HL-60/S4 treated with phorbol 12-myristate 13-acetate at 8.2 ng/mL for 4 days and 3 days (cell line): ENCODE measurements at regions not wholly inside any gene's neighbourhood (a gene's known extent, or its start where the extent isn't known, plus 50 kb on each side); places are given as distances from the start of the nearest gene placed in this dataset.

Experiments
- in situ Hi-C: fragments of 300-500 bp; cut with MboI; formaldehyde crosslinking; loops from 2 replicates; pipeline ENCODE4 v1.15.0; 2022; ENCODE audit warnings: low sequenced_read_pairs

DNA sequence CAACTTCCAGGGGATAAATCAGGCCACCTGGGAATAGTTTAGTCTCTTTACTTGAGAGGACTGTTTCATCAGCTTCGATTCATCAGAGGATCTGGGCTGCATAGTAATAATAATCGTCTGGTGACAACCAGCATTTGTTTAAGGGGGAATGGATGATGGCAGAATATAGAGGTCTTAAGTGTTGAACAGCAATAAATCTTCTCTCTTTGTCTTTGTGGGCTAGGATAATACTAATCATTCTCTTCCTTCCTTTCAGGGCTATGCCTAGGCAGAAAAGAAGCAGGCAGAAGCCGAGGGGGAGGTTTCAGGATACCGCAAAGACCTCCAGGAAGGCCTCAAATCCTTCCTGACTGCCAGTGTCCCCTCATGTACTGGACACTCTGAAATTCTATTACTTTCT is 150.4 kb upstream of the GAREM1 start:
- in situ Hi-C loops, result no loop called here

DNA sequence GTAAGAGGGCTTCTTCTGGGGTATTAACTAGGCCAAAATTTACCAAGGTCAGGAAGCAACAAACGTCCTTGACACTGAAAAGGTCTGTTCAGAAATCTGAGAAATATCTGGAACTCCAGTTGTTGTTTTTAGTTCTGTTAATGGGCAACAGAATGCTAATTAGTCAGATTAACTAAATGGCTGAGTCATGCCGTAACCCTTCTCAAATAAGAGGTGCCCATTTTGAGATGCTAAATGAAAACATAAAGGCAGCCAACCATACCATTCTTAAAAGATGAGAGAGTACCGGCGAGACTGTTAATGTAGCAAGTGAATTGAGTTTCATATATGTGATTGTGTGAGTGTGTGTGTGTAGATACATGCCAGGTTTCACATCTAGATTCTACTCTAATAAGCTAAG is 147.9 kb upstream of the GAREM1 start:
- in situ Hi-C loops, result no loop called here

DNA sequence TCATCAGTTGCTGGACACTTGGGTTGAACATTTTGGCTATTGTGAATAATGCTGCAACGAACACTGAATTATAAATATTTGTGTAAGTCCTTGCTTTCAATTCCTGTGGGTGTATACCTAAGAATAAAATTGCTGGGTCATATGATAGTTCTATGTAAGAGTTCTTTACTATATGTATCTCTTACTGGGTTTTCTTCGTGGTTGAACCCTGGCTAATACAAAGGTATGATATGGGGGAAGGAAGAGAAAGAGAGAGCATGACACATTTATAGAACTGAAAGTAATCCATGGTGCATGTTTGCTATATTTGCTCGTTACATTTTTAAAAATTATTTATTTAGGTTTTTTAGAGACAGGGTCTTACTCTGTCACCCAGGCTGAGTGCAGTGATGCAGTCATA is 143.1 kb upstream of the GAREM1 start:
- in situ Hi-C loops, result no loop called here

DNA sequence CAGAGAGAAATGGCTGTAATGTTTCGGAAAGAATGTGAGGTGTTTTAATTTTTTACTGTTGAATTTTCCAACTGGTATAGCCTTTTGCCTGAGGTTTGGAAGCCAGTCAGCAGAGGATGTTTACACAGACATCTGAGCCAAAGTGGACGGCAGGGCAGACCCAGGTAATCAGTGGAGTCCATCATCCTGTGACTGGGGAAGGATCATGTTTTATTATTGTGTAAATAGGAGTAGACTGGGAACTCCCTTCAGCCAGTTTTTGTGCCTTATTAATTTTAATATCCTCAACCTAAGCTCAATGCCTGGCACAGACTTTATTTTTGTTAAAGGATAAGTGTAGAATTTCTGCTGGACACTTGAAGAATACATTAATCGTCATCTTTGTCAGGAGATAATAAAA is 142.0 kb upstream of the GAREM1 start:
- in situ Hi-C loops, result no loop called here

DNA sequence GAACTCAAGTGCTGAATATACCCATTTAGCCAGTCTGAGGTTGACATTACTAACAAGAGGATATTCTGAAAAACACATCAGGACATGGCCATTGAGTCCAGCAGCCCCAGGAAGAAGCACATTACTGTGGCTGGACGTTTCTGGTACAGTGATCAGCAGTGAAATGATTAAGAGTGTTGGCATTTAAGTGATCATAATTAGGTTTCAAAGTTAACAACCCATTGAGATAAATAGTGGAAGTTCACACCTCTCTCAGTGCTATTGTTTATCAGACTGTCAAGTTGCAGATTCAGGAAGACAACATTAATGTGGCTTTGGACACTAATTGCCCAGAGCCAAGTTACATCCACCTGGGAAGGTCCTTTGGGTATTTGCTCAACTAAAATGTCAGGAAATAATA is 139.5 kb upstream of the GAREM1 start:
- in situ Hi-C loops, result no loop called here

DNA sequence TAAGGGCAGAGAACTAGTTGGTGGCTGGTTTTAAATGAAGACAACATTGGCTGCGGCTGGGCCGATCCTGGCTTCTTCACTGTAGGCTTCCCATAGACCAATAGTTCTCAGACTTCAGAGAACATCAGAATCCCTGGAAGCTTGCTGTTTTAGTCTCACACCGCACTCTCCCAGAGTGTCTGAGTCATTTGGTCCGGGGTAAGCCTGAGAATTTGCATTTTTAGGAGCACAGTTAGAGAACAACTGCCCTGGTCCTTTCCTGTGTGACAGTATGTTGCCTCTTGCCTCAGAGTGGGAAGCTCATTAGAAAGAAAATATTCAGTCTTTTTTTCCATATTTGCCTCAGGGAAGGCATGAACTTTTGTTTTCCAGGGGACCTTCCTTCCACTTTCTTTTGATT is 137.1 kb upstream of the GAREM1 start:
- in situ Hi-C loops, result no loop called here

DNA sequence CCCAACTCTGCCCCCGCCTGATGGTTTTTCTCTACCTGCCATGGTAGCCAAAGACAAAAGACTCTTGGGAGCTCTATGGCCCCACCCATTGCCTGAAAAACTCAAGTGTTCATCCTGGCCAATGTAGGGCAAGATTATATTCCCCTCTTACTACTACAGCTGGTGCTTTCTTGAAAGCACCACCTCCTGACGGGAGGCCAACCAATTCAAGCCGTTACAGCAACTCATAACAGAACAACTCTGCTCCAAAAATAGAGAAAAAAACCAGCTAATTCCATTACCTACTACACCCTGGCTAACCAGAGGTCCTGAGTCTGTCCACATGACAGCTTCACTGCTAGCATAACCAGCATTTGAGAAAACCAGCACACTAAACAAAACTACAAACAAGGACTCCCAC is 127.5 kb upstream of the GAREM1 start:
- in situ Hi-C loops, result no loop called here

DNA sequence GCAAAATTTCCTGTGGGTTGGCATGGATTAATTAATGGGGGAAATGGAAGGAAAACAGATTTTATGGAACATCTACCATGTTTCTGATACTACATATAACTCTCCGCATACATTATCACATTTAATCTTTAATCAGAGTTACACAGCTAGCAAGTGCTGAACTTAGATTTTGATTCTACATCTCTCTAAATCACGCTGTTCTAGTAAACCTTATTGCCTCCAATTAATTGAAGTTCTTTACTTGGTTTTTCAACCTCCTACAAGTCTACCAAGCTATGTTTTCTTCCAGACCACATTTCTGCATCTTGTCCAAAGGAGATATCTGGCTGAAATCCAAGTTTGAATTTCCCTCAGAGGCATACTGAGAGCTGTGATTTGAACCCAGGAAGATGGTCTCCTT is 125.8 kb upstream of the GAREM1 start:
- in situ Hi-C loops, result no loop called here

DNA sequence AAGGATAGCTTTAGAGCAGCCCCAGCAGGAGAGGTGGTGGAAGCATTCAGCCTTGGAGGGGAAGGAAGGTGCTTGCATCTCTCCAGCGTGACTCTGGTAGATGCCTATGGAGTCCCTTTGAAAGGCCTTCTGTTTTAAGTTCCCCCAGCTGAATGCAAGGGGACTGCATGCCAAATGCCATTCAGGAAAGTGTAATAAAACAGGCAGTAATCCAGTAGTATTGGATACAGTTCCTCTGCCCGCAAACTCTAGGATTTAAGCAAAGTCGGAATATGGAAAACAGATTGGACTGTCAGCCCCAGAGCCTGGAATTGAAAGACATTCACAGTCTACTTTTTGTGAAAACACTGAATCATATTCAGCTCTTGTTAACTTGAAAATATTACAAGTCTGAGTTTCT is 125.2 kb upstream of the GAREM1 start:
- in situ Hi-C loops, result no loop called here

DNA sequence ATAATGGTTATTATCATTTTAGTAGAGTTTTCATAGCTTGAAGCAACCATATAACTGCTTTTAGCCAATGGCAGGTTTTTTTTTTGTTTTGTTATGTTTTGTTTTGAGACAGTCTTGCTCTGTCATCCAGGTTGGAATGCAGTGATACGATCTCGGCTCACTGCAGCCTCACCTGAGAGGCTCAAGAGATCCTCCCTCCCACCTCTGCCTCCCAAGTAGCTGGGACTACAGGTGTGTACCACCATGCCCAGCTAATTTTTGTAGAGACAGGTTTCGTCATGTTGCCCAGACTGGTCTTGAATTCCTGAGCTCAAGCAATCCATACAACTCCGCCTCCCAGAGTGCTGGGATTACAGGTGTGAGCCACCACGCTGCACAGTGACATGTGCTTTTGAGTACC is 117.5 kb upstream of the GAREM1 start:
- in situ Hi-C loops, result no loop called here

DNA sequence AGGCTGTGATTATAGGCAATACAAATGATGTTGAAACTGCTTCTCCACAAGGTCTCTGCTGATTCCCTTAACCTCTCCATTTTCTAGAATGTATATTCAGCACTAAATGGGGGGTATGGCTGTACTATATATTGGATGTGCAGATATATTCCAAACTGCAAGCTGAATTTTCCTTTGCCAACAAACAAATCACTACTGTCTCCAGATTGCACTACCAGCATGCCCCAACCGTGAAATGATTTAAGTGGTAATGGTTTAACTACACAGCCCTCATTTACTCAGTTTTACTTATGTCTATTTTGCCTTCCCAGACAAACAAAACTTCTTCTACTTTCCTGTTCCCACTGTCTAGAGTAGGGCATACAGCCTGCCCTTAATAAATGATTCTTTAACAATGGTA is 112.7 kb upstream of the GAREM1 start:
- in situ Hi-C loops, result no loop called here

DNA sequence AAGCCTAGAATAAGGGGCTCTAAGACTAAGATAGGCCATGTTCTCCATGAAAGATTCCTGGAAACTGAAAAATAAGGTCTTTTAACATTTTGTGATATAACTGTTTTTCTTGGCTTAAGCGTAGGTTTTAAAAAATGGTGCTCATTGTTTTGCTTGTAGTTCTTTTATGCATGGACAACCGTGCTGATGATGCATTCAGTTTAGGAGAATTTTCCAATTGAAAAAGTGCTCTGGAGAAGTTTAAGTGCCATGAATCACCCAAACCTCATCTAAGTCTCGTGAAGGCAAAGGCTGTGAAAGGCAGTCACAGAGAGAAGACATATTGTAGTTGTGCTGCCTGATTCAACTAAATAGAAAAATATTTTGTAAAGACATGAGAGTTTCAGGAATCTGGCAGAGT is 111.8 kb upstream of the GAREM1 start:
- in situ Hi-C loops, result no loop called here

DNA sequence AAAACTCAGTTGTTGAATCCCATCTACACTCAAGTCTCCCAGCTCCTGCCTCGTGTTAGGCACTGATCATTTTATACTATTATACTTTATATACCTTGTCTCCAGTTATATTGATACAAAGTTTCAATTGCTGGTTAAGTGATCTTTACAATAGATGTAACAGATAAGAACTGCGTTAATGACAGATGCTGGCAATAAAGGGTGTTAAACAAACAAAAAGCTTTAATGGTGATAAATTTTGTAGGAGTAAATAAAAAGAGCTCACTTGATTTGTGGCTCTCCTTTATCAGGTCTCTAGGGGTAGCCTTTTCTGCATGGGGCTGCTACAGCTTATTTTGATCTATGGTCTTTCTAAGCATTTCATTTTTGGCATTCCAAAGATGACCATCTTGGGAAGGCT is 106.9 kb upstream of the GAREM1 start:
- in situ Hi-C loops, result no loop called here

DNA sequence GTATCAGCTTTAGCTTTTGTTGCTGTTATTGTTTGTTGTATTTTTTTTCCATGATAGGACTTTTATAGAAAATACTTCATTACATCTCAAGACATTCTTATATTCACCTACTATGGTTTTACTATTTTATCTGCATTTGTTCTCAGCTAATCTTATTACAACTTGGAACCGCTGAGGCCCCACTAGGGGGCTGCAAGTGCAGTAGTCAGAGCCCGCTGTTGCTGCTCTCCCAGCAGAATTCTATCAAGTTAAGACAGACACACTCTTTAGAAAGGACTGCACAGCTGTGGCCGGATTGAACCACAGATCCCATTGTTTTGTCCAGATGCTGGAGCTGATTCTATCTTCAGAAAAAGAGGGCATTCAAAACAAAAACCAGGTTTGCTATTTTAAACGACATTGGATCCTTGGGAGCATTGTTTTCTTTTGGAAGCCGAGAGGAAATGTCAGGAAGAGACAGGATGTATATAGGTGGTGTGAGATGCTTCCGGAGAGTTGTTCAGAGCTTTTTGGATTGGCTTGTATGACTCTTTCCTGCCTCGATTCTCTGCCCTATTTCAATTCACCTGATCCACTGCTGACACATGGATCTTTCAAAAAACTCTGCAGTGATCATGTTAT is 105.7 kb upstream of the GAREM1 start:
- in situ Hi-C loops, result no loop called here

DNA sequence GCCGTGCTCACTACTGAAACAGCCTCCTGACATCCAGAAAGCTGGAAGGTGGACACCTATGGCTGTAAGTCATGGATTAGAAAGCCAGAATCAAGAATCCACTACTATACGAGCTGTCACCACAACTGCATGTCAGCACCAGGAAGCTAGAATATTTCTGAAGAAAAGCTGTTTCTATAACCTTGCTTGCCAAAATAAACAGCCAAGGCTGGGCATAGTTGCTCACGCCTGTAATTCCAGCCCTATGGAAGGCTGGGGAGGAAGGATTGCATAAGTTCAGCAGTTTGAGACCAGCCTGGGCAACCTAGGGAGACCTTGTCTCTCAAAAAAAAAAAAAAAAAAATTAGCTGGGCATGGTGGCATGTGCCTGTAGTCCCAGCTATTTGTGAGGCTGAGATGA is 96.3 kb upstream of the GAREM1 start:
- in situ Hi-C loops, result no loop called here

DNA sequence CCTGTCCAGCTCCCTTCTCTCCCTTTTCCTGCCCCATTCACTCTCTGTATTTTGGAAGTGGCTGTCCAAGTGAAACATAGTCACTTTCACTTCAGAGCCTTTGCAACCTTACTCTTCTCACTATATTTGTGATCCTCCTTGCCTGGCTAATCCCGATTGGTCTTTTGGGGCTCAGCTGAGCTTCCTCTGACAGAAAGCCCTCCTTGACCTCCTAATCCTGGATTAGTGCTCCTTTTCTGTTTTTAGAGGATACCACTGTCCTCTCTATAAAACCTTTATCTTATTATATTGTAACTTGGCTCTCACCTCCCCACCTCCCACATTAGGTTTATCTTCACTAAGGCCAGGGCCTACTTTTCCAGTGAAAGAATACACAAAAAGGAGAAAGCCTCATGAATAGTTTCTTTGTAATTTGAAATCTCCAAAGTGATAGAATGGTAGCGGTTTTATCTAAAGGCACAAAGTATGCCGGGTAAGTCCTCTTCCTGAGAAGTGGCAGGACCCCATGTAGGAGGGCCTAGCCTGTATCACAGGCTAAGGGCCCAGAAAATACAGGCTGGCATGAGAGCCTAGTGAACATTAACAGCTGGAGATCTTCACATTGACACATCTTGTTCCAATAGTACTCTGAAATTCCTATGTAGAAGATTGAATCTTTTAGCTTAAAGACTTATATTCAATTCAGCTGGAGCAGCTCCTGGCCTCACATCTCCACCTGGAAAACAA is 83.1 kb upstream of the GAREM1 start:
- in situ Hi-C loops, result no loop called here

DNA sequence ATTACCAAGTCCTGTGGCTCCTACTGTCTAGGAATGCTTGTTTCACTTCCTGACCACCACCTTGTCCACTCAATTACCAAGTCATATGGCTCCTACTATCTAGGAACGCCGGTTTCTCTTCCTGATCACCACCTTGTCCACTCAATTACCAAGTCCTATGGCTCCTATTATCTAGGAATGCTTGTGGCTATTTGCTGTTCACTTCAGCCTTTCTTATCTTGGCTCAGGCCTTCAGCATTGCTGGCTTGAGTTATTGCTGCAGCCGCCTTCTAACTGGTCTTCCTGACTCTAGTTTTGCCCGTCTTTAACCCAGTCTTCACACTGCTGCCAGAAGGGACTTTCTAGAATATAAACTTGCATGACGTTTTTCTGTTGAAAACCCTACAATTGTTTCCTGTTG is 82.5 kb upstream of the GAREM1 start:
- in situ Hi-C loops, result no loop called here

DNA sequence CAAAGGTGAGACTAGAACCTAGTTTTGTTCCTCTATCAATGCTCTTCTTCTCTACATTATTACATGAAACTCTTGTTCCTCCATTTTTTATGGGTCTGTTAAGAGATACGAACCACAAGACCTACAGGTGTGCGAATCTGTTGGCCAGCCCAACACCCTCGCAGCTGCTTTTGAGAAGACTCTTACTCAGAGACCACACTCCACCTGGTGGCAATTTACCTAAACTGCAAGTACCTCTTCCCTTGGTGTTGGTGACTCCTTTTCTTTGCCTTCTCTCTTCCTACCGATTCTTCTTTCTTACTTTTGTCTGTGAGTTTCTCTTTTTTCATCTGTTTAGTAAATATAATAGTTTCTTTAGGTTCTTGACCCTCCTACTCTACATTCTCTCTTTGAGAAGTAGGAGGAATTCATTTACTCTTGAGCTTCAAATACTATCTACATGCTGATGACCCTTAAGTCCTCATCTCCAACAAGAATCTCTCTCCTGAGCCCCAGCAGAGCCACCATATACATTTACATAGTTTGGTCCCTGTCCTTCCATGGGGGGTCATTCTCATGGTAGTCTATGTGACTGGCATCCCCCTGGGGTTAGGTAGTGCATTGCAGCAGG is 81.8 kb upstream of the GAREM1 start:
- in situ Hi-C loops, result no loop called here

DNA sequence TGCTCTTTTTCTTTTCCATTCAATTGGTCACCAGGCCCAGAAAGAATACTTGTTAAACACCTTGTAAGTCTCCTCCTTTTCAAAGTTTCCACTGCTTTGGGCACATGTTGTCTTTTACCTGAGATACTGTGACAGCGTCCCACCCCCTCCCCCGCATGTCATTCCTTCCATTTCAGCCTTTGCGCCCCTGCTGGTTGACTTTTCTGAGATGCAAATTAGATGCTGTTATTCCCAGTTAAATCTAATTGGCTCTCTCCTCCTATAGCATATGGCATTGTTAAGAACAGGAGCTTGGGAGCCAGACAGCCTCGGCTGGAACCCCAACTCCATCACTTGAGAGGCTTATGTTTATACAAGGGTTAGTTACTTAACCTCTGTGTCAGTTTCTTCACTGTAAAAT is 80.3 kb upstream of the GAREM1 start:
- in situ Hi-C loops, result no loop called here

DNA sequence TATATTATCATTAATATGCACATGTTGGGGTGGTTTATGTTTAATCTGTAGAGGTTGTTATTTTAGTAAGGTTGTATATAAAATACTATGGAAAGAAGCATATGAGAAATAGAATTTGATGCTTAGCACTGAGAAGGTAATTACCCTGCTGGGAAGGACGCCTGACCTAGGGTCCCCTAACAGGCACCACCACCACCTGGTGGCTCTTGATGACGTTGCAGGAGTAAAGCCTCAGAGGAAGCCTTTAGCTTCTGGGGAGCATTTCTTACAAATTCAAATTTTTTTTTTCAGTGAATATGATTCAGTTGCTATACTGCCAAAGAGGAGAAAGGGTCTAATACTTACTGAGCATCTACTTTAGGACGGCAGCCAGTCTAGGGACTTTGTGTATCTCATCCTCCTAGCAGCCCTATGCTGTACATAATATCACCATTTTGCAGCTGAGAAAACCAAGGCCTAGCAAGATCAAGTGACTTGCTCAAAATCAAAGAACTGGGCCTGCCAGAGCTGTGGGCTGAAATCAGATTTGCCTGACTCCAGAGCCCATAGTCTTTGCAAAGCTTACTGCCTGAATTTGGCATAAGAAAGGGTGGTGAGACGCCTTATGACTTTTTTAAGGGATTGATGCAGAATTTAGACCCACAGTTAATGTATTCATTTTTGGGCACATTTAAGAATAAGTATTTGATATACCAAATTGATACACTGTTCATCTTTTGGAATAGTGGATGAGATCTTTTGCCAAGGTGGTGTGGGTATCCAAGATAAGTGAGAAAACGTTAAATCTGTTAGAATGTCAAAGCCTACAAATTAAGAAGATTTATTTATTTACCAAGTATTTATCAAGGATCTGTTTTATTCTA is 78.8 kb upstream of the GAREM1 start:
- in situ Hi-C loops, result loop anchor here (25.0 kb wide), 1 partner anchor 387 kb away; no protein-coding TSS in a partner anchor

DNA sequence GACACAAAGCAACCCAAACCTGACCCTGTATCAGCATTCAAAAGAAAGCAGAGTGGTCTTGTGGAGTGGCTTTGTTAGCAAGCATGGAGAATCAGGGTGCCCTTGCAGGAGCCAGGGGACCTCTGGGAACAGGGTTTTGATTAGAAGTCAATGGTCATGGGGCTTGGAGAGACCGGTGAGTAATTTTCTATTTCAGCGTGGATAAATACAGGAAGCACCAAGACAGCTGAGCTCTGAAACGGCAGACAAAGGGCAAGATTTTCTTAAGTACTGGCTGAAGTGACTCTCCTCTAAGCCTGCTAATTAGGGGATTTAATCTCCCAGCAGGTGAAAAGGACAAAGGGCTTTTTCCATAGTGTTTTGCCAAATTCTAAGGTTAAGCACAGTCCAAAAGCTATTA is 78.0 kb upstream of the GAREM1 start:
- in situ Hi-C loops, result loop anchor here (25.0 kb wide), 1 partner anchor 386 kb away; no protein-coding TSS in a partner anchor
